Kidney capillary endothelial cell (primary cell): ENCODE measurements at regions not wholly inside any gene's neighbourhood (a gene's known extent, or its start where the extent isn't known, plus 50 kb on each side); places are given as distances from the start of the nearest gene placed in this dataset.
"Not testable (repeated sequence)": the region's sequence is repeated elsewhere in the genome, so short reads cannot be mapped to it uniquely, and the experiment has no call there.

ENCODE experiments used
- DNase-seq: peaks from one replicate; pipeline ENCODE4 v3.0.0-alpha.2; 2018; ENCODE audit warnings: low spot score

GRCh38 chr5:128735656-128736055, 197.6 kb upstream of the FBN2 start:
- DNase-seq = not testable (repeated sequence)

GRCh38 chr5:128736553-128736952, 198.5 kb upstream of the FBN2 start:
- no peak for DNase-seq

- no peak for DNase-seq
These were observed 211.3 kb upstream of the FBN2 start for GRCh38 chr5:128749136-128749898.

- DNase-seq = no peak
These were observed 212.1 kb upstream of the FBN2 start for GRCh38 chr5:128750155-128750554.

GRCh38 chr5:128757196-128757959, 207.9 kb upstream of the SLC27A6 start:
- no peak for DNase-seq

- no peak for DNase-seq
These were observed 202.5 kb upstream of the SLC27A6 start for GRCh38 chr5:128762661-128763306.

- no peak for DNase-seq
These were observed 202.0 kb upstream of the SLC27A6 start for GRCh38 chr5:128763321-128763720.

GRCh38 chr5:128764601-128765310, 200.5 kb upstream of the SLC27A6 start:
- no peak for DNase-seq

- no peak for DNase-seq
These were observed 199.7 kb upstream of the SLC27A6 start for GRCh38 chr5:128765448-128766061.

GRCh38 chr5:128766406-128766805, 198.9 kb upstream of the SLC27A6 start:
- DNase-seq = no peak

GRCh38 chr5:128770907-128771306, 194.4 kb upstream of the SLC27A6 start:
- no peak for DNase-seq

GRCh38 chr5:128772356-128772755, 192.9 kb upstream of the SLC27A6 start:
- no peak for DNase-seq

- DNase-seq = no peak
These were observed 191.9 kb upstream of the SLC27A6 start for GRCh38 chr5:128773378-128773777.

GRCh38 chr5:128774605-128775004, 190.7 kb upstream of the SLC27A6 start:
- DNase-seq = no peak

- no peak for DNase-seq
These were observed 189.7 kb upstream of the SLC27A6 start for GRCh38 chr5:128775558-128775957.

GRCh38 chr5:128777052-128777451, 188.2 kb upstream of the SLC27A6 start:
- DNase-seq = no peak

- DNase-seq = no peak
These were observed 186.8 kb upstream of the SLC27A6 start for GRCh38 chr5:128778474-128778873.

- peak; percentile 39 for DNase-seq
These were observed 182.8 kb upstream of the SLC27A6 start for GRCh38 chr5:128782446-128782845.

GRCh38 chr5:128784726-128785125, 180.6 kb upstream of the SLC27A6 start:
- DNase-seq = no peak

- DNase-seq = no peak
These were observed 174.0 kb upstream of the SLC27A6 start for GRCh38 chr5:128791312-128791711.

- DNase-seq = no peak
These were observed 168.8 kb upstream of the SLC27A6 start for GRCh38 chr5:128796506-128796905.

- DNase-seq = no peak
These were observed 166.4 kb upstream of the SLC27A6 start for GRCh38 chr5:128798871-128799270.
